Chondrocyte (in vitro differentiated cells): ENCODE measurements at regions not wholly inside any gene's neighbourhood (a gene's known extent, or its start where the extent isn't known, plus 50 kb on each side); places are given as distances from the start of the nearest gene placed in this dataset.

Source experiments
- DNase-seq: peaks from one replicate; pipeline ENCODE4 v3.0.0; 2021; ENCODE audit warnings: mixed read lengths, low spot score
- H3K27ac Mint-ChIP-seq: one replicate; pipeline ENCODE4 v1.8.0; 2021; ENCODE audit warnings: mild to moderate bottlenecking, moderate library complexity, mixed read lengths; ENCODE audit not compliant: unreplicated experiment
- H3K27me3 Mint-ChIP-seq: 2 replicates; pipeline ENCODE4 v1.8.0; 2021; ENCODE audit warnings: low read depth, mixed read lengths
- H3K36me3 Mint-ChIP-seq: 2 replicates; pipeline ENCODE4 v1.8.0; 2021; ENCODE audit warnings: low read depth, mixed read lengths
- H3K4me1 Mint-ChIP-seq: 2 replicates; pipeline ENCODE4 v1.8.0; 2021; ENCODE audit warnings: low read depth, mild to moderate bottlenecking, mixed read lengths
- H3K4me3 Mint-ChIP-seq: one replicate; pipeline ENCODE4 v1.8.0; 2021; ENCODE audit warnings: mild to moderate bottlenecking, moderate library complexity, mixed read lengths; ENCODE audit not compliant: unreplicated experiment
- H3K9me3 Mint-ChIP-seq: 2 replicates; pipeline ENCODE4 v1.8.0; 2021; ENCODE audit warnings: low read depth, mixed read lengths
- CTCF ChIP-seq: fragments of 200-600 bp; sonication (generic); IDR thresholded peaks from 2 replicates; pipeline ENCODE4 v1.5.0; 2021; ENCODE audit warnings: antibody characterized with exemption, mild to moderate bottlenecking, moderate library complexity

- H3K27me3 Mint-ChIP-seq = peaks cover 8% of the 10 kb centered on the region
- peaks cover 3% of the 10 kb centered on the region for H3K9me3 Mint-ChIP-seq
- H3K36me3 Mint-ChIP-seq = no peaks in the 10 kb centered on the region
- no peak overlapping the region for H3K27ac Mint-ChIP-seq
- H3K4me3 Mint-ChIP-seq = no peak overlapping the region
- DNase-seq = no peak
- no peaks in the 10 kb centered on the region for H3K4me1 Mint-ChIP-seq
- TF ChIP-seq CTCF = no peak
Observed at GRCh38 chr12:74918291-74918690, 291.3 kb downstream of the KCNC2 start.

GRCh38 chr12:74922117-74922516 is 287.5 kb downstream of the KCNC2 start:
- Mint-ChIP-seq H3K27me3 (peaks cover 4% of the 10 kb centered on the region), H3K36me3 (no peaks in the 10 kb centered on the region), H3K4me1 (no peaks in the 10 kb centered on the region), H3K27ac (no peak overlapping the region), H3K9me3 (peaks cover 11% of the 10 kb centered on the region), H3K4me3 (no peak overlapping the region)
- peak; percentile 59 for DNase-seq
- no peak for TF ChIP-seq CTCF

GRCh38 chr12:74922642-74923041 is 287.0 kb downstream of the KCNC2 start:
- Mint-ChIP-seq H3K4me3 (no peak overlapping the region), H3K27me3 (peaks cover 2% of the 10 kb centered on the region), H3K36me3 (no peaks in the 10 kb centered on the region), H3K27ac (no peak overlapping the region), H3K9me3 (peaks cover 15% of the 10 kb centered on the region), H3K4me1 (no peaks in the 10 kb centered on the region)
- DNase-seq = no peak
- TF ChIP-seq CTCF = no peak

GRCh38 chr12:74941670-74942069 is 268.0 kb downstream of the KCNC2 start:
- no peaks in the 10 kb centered on the region for H3K9me3 Mint-ChIP-seq
- no peak for TF ChIP-seq CTCF
- H3K27ac Mint-ChIP-seq = no peak overlapping the region
- DNase-seq = no peak
- H3K4me3 Mint-ChIP-seq = no peak overlapping the region
- no peaks in the 10 kb centered on the region for H3K36me3 Mint-ChIP-seq
- no peaks in the 10 kb centered on the region for H3K4me1 Mint-ChIP-seq
- peaks cover 26% of the 10 kb centered on the region for H3K27me3 Mint-ChIP-seq

- TF ChIP-seq CTCF = no peak
- Mint-ChIP-seq H3K4me1 (no peaks in the 10 kb centered on the region), H3K36me3 (no peaks in the 10 kb centered on the region), H3K4me3 (no peak overlapping the region), H3K27me3 (peaks cover 13% of the 10 kb centered on the region), H3K27ac (no peak overlapping the region), H3K9me3 (peaks cover 5% of the 10 kb centered on the region)
- no peak for DNase-seq
Observed at GRCh38 chr12:74945771-74946198, 263.9 kb downstream of the KCNC2 start.
